GM19099 (cell line): ENCODE measurements at regions not wholly inside any gene's neighbourhood (a gene's known extent, or its start where the extent isn't known, plus 50 kb on each side); places are given as distances from the start of the nearest gene placed in this dataset.

Experiments
- POLR2A ChIP-seq: IDR thresholded peaks from 3 replicates; pipeline ENCODE4 v1.6.1; 2011; ENCODE audit warnings: low read depth; ENCODE audit not compliant: insufficient read length; ENCODE audit errors: extremely low read depth

GRCh38 chr2:88868861-88869260 is 177.4 kb downstream of the RPIA start:
- peak; percentile 10 for TF ChIP-seq POLR2A

- TF ChIP-seq POLR2A, result no peak
Observed at GRCh38 chr2:88870267-88870839, 178.9 kb downstream of the RPIA start.

DNA sequence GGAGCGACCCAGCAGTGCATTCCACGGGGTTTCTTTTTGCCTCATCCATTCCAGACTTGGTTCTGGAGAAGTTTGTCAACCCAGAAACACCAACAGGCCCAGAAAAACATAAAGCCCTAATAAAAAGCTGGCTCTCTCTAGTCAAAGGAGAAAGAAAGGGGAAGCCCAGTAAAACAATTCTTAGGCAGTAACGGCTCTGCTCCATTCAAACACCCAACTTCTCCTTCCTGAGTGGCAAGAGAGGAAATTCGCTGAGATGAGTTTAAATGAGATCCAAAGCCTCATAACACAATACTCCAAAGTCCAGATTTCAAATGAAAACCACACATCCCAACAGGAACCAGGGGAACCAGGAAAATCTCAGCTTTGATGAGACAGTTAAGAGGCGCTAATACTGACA is 179.9 kb downstream of the RPIA start:
- TF ChIP-seq POLR2A, result no peak

GRCh38 chr2:88873620-88874019 is 182.1 kb downstream of the RPIA start:
- no peak for TF ChIP-seq POLR2A

DNA sequence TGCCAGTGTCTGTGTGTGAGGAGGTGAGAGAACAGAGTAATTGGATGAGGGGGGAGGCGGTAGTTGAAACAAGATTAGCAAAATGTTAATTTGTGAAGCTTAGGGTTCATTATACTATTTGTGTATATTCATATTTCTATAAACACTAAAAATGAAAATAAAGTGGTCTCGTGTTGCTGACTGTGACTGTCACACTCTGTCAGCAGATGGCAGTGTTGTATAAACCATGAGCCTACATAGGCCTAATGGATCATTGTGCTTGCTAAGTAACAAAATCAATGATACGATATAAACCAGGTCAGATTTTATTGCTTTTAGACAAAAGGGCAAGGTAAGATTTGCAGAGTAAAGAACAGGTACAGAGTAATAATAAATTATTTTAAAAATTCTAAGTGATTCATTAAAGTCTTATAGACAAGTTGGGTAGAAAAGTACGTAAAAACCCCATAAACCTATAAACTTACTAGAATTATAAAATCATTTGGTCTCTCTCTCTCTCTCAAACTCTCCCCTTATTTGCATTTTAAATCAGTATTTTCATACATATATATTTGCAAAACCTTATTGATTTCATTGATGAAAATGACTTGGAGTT is 182.7 kb downstream of the RPIA start:
- no peak for TF ChIP-seq POLR2A

- no peak for TF ChIP-seq POLR2A
Observed at GRCh38 chr2:88875736-88876135, 184.3 kb downstream of the RPIA start.

DNA sequence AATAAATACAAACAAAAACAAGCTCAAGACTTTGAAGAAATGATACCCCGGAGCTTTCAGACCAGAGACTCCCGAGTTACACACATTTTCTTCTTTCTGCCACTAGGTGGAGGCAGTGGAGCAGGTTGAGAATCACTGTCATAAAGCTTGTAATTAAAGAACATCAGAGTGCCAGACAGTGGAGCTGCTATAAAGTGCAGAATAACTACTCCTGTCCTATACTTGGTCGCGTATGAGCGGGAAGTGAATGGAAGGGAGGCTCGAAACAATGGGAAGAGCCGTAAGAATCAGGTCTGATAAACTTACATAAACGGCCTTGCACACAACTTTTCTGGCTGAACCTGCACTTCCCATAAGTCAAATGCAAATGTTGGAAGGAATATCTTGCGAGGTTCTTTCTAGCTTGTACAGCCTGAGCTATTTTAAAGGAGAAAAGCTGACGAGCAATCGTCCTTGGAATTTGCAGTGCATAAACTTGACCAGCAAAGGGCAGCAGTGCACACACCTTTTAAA is 189.0 kb downstream of the RPIA start:
- no peak for TF ChIP-seq POLR2A

DNA sequence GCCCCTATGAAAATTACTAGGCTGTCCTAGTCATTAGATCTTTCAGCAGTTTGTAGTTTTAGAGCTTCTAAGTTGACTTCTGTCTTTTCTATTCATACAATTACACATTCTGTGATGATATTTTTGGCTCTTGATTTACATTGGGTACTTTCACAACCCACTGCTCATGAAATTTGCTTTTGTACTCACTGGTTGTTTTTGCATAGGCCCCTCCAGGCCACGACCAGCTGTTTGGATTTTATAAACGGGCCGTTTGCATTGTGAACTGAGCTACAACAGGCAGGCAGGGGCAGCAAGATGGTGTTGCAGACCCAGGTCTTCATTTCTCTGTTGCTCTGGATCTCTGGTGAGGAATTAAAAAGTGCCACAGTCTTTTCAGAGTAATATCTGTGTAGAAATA is 193.8 kb downstream of the RPIA start:
- peak; percentile 61 for TF ChIP-seq POLR2A

- TF ChIP-seq POLR2A, result peak; percentile 59
Observed at GRCh38 chr2:88885679-88886416, 194.4 kb downstream of the RPIA start.

DNA sequence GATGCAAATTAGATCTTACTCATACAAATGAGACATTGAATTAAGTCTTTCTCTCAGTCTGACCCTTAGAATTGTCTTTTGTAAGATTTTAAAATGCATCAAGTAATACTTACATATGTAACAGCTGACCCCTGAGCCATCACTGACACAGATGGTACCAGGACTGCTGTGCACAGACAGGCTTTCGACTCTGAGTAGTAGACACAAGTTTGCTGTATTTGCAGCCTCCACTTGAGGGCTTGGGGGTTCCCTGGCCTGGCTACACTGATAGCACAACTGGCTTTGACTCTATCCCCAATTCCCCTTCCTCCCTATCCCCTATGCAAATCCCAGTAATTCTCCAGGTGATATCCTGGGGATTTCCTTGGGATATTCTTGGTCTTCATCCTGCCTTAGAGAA is 200.7 kb downstream of the RPIA start:
- no peak for TF ChIP-seq POLR2A

GRCh38 chr2:88892788-88893187 is 201.3 kb downstream of the RPIA start:
- no peak for TF ChIP-seq POLR2A

DNA sequence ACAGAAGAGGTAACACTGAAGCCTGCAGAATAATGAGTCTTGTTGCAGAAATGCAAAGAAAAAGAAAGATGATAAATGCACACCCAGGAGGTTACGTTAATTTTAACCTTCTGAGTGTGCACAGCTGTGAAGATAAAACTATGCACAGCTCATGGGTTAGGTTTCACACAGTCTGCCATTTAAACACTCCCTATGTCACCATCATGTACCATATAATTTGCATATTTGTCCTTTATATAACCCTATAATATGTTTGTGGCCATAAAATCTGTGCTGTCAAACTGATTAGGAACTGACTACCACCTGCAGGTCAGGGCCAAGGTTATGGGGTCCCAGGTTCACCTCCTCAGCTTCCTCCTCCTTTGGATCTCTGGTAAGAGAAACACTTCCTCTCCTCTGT is 205.5 kb downstream of the RPIA start:
- TF ChIP-seq POLR2A, result no peak

DNA sequence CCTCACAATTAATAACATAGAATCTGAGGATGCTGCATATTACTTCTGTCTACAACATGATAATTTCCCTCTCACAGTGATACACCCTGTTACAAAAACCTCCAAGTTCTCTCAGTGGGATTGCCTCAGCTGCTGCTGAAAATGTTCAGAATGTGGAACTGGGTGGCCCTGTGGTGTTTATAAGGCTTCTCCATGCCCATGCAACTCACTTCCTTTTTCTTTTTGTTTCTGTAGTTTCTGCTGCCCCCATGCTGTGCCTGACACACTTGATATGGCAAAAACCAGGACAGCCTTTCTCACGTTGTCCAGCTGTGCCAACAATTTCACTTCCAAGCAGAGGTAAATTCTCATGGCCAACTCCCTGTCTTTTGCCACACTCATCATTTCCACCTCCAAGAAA is 206.2 kb downstream of the RPIA start:
- no peak for TF ChIP-seq POLR2A

DNA sequence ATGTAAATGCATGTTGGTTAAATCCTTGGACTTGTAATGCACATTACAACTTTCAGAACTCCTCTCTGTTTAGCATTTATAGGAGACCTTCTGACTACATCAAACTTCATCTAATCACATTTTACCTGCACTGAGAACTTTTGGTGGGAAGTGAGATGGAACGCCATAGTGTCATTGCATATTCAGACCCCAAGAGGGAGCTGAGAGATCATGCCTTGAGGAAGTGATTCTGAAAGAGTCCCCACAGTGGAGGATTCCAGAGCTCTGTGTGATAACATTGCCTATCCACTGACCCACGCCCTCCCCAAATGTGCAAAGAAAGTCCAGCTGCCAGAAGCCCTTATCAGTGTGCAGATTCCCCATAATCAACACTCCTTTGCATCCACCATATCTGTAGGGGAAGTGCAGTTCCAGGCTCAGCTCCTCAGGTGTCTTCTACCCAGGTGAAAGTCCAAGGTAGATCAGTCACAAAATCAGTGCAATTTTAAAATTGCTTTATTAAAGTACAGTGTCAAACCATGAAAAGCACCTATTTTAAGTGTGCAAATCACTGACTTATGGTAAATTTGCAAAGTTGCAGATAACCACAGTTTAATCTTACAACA is 212.4 kb downstream of the RPIA start:
- TF ChIP-seq POLR2A, result no peak

DNA sequence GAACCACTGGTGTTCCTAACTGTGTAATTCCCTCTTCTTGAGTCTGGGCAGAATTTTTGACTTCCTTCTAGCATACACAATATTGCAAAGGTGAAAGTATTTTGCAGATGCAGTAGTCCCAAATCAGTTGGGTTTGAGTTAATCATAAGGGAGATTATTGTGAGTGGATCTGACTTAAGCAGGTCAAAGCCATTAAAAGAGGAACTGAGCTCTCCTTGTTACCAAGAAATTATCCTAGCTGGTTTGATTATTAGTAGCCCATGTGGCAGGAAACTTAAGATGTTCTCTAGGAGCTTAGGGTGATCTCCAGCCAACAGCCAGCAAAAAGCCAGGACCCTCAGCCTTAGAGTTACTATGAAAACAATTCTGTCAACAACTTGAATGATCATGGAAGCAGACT is 221.8 kb downstream of the RPIA start:
- TF ChIP-seq POLR2A, result no peak

- no peak for TF ChIP-seq POLR2A
Observed at GRCh38 chr2:88919087-88919738, 227.7 kb downstream of the RPIA start.

GRCh38 chr2:88924533-88924932 is 233.1 kb downstream of the RPIA start:
- TF ChIP-seq POLR2A, result no peak
